Transverse colon (tissue), 4 donors: ENCODE measurements at regions not wholly inside any gene's neighbourhood (a gene's known extent, or its start where the extent isn't known, plus 50 kb on each side); places are given as distances from the start of the nearest gene placed in this dataset.

Experiments
- POLR2A ChIP-seq: fragments of 450-650 bp; IDR thresholded peaks from one replicate; pipeline ENCODE4 v1.6.1; 2016; ENCODE audit warnings: antibody characterized with exemption, mild to moderate bottlenecking, moderate library complexity
- POLR2AphosphoS5 ChIP-seq, 3 donors: sonication (generic); formaldehyde crosslinking; IDR thresholded peaks; one replicate each; pipeline ENCODE4 v1.6.1; 2016; ENCODE audit warnings: antibody characterized with exemption in 3 of 3
- TF ChIP-seq, protein P1 (sequence below), 5 experiments: fragments of 200-600 bp in 3 of 5; fragments of 450-650 bp in 2 of 5; sonication (generic) in 3 of 5; IDR thresholded peaks; 1 replicate in 2 of 5; 2 replicates in 3 of 5; pipeline ENCODE4 v1.5.1; 2016 to 2017; ENCODE audit warnings: antibody characterized with exemption in 5 of 5, inconsistent platforms in 3 of 5, mild to moderate bottlenecking in 2 of 5, moderate library complexity in 1 of 5

DNA sequence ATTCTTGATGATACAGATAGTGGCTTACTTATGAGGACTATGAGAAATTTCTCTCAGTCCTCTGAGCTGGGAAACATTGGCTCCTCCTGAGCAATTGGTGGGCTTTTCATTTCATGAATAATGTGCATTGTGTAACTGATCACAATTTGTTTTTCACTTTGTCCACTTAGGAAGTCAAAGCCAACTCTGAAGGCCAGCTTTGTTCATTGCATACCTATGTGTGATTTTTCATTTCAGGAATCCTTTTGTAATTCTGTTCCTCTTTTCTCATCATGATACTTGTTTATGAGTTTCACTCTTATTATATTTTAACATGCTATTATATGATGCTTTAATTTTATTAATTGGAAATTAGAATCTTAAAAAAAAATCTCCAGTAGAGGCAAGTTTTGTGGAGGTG is 483.0 kb downstream of the EBF1 start:
- TF ChIP-seq, protein P1, sequence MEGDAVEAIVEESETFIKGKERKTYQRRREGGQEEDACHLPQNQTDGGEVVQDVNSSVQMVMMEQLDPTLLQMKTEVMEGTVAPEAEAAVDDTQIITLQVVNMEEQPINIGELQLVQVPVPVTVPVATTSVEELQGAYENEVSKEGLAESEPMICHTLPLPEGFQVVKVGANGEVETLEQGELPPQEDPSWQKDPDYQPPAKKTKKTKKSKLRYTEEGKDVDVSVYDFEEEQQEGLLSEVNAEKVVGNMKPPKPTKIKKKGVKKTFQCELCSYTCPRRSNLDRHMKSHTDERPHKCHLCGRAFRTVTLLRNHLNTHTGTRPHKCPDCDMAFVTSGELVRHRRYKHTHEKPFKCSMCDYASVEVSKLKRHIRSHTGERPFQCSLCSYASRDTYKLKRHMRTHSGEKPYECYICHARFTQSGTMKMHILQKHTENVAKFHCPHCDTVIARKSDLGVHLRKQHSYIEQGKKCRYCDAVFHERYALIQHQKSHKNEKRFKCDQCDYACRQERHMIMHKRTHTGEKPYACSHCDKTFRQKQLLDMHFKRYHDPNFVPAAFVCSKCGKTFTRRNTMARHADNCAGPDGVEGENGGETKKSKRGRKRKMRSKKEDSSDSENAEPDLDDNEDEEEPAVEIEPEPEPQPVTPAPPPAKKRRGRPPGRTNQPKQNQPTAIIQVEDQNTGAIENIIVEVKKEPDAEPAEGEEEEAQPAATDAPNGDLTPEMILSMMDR (IDR thresholded peaks at IDR 0.05): no peak
- TF ChIP-seq POLR2A: no peak
- TF ChIP-seq POLR2AphosphoS5 (IDR thresholded peaks at IDR 0.05): no peak
